HCT116 (cell line): ENCODE measurements at regions not wholly inside any gene's neighbourhood (a gene's known extent, or its start where the extent isn't known, plus 50 kb on each side); places are given as distances from the start of the nearest gene placed in this dataset.

Experiments
- EGR1 ChIP-seq: IDR thresholded peaks from 2 replicates; pipeline ENCODE4 v1.6.1; 2012; ENCODE audit warnings: low read depth
- EZH2 ChIP-seq: fragments of 200-600 bp; sonication (generic); IDR thresholded peaks from 2 replicates; pipeline ENCODE4 v1.6.1; 2017; ENCODE audit warnings: antibody characterized with exemption, mixed run types
- POLR2A ChIP-seq: IDR thresholded peaks from 2 replicates; pipeline ENCODE4 v1.7.0; 2011; ENCODE audit warnings: borderline replicate concordance; ENCODE audit not compliant: insufficient read depth, insufficient read length; ENCODE audit errors: extremely low read depth
- POLR2AphosphoS5 ChIP-seq: IDR thresholded peaks from 2 replicates; pipeline ENCODE4 v1.6.1; 2011; ENCODE audit warnings: mild to moderate bottlenecking, low read depth, low read length, moderate library complexity
- SIN3A ChIP-seq: IDR thresholded peaks from 2 replicates; pipeline ENCODE4 v1.6.1; 2012; ENCODE audit warnings: low read depth
- YY1 ChIP-seq: IDR thresholded peaks from 2 replicates; pipeline ENCODE4 v1.6.1; 2011; ENCODE audit warnings: low read length, low read depth, moderate library complexity, mild to moderate bottlenecking; ENCODE audit not compliant: insufficient replicate concordance; ENCODE audit errors: extremely low read depth
- TF ChIP-seq, protein P1 (sequence below), 3 experiments: fragments of 200-600 bp in 1 of 3; sonication (generic) in 1 of 3; IDR thresholded peaks in 2 of 3; conservative IDR thresholded peaks in 1 of 3; 2 replicates each; pipeline ENCODE4 v1.5.1; 2012 to 2017; ENCODE audit warnings: low read depth in 2 of 3, low read length in 2 of 3, antibody characterized with exemption in 1 of 3, borderline replicate concordance in 1 of 3, control low read depth in 1 of 3, mild to moderate bottlenecking in 1 of 3, mixed read lengths in 1 of 3, mixed run types in 1 of 3, moderate library complexity in 1 of 3; ENCODE audit not compliant: insufficient read depth in 1 of 3
- TF ChIP-seq, protein P2 (sequence below): IDR thresholded peaks from 2 replicates; pipeline ENCODE4 v1.6.1; 2012; ENCODE audit warnings: low read depth

DNA sequence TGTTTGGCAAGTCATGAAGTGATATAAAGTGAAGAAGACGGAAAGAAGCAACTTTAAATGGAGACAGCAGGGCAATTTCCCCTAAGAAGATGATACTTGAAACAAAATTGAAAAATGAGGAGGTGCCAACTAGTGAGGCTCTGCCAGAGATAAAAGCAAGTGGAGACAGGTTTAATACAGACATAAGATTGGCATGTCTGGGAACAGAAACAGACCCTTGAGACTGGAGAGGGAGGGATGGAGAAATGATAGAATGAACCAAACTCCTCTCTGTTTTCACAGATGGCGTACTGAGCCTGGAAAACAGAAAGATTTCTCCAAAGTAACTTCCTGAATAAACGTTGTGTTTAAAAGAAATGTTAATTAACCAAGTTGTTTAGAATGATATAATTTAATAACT is 354.5 kb upstream of the ANO5 start:
- TF ChIP-seq POLR2AphosphoS5 (no peak), SIN3A (no peak), EGR1 (no peak), POLR2A (no peak), EZH2 (no peak), YY1 (no peak)
- TF ChIP-seq, protein P1, sequence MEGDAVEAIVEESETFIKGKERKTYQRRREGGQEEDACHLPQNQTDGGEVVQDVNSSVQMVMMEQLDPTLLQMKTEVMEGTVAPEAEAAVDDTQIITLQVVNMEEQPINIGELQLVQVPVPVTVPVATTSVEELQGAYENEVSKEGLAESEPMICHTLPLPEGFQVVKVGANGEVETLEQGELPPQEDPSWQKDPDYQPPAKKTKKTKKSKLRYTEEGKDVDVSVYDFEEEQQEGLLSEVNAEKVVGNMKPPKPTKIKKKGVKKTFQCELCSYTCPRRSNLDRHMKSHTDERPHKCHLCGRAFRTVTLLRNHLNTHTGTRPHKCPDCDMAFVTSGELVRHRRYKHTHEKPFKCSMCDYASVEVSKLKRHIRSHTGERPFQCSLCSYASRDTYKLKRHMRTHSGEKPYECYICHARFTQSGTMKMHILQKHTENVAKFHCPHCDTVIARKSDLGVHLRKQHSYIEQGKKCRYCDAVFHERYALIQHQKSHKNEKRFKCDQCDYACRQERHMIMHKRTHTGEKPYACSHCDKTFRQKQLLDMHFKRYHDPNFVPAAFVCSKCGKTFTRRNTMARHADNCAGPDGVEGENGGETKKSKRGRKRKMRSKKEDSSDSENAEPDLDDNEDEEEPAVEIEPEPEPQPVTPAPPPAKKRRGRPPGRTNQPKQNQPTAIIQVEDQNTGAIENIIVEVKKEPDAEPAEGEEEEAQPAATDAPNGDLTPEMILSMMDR (IDR thresholded peaks at IDR 0.05 in 2 of 3, conservative IDR thresholded peaks at IDR 0.05 in 1 of 3; ENCODE audit: borderline replicate concordance in 1 of 3, insufficient read depth in 1 of 3, low read depth in 2 of 3, low read length in 2 of 3): no peak
- TF ChIP-seq, protein P2, sequence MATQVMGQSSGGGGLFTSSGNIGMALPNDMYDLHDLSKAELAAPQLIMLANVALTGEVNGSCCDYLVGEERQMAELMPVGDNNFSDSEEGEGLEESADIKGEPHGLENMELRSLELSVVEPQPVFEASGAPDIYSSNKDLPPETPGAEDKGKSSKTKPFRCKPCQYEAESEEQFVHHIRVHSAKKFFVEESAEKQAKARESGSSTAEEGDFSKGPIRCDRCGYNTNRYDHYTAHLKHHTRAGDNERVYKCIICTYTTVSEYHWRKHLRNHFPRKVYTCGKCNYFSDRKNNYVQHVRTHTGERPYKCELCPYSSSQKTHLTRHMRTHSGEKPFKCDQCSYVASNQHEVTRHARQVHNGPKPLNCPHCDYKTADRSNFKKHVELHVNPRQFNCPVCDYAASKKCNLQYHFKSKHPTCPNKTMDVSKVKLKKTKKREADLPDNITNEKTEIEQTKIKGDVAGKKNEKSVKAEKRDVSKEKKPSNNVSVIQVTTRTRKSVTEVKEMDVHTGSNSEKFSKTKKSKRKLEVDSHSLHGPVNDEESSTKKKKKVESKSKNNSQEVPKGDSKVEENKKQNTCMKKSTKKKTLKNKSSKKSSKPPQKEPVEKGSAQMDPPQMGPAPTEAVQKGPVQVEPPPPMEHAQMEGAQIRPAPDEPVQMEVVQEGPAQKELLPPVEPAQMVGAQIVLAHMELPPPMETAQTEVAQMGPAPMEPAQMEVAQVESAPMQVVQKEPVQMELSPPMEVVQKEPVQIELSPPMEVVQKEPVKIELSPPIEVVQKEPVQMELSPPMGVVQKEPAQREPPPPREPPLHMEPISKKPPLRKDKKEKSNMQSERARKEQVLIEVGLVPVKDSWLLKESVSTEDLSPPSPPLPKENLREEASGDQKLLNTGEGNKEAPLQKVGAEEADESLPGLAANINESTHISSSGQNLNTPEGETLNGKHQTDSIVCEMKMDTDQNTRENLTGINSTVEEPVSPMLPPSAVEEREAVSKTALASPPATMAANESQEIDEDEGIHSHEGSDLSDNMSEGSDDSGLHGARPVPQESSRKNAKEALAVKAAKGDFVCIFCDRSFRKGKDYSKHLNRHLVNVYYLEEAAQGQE: no peak
